Pancreas (tissue), 10 donors: ENCODE measurements at regions not wholly inside any gene's neighbourhood (a gene's known extent, or its start where the extent isn't known, plus 50 kb on each side); places are given as distances from the start of the nearest gene placed in this dataset.

Experiments
- ATAC-seq, 4 donors: fragments of 200-7000 bp; cut with Tn5 transposase; one replicate each; pipeline versions ENCODE4 v1.8.0 to v1.9.1; 2020; ENCODE audit warnings: mild to moderate bottlenecking in 4 of 4, moderate library complexity in 4 of 4
- DNase-seq, 6 donors: peaks; one replicate each; pipeline ENCODE4 v3.0.0-alpha.2; 2020
- FAIRE-seq: peaks from 2 replicates; lab custom pipeline; 2012; peaks lifted over from hg19 to GRCh38; lab: Jason Lieb, UNC
- H3K27ac ChIP-seq, 4 donors: fragments of 200-600 bp; sonication (generic); 1 replicate in 3 of 4; 2 replicates in 1 of 4; pipeline versions ENCODE4 v1.5.0 to v1.8.0; 2020
- H3K27me3 ChIP-seq, 4 donors: fragments of 200-600 bp; one replicate each; pipeline ENCODE4 v1.8.0; 2021
- H3K36me3 ChIP-seq, 3 donors: fragments of 200-600 bp; sonication (generic) in 1 of 3; one replicate each; pipeline versions ENCODE4 v1.5.0 to v1.8.0; 2020 to 2021
- H3K4me1 ChIP-seq, 3 donors: fragments of 200-600 bp; one replicate each; pipeline ENCODE4 v1.8.0; 2021
- H3K4me3 ChIP-seq, 4 donors: fragments of 200-600 bp; sonication (generic) in 2 of 4; one replicate each; pipeline versions ENCODE4 v1.5.0 to v1.8.0; 2020 to 2021
- H3K9me3 ChIP-seq, 4 donors: fragments of 200-600 bp; one replicate each; pipeline ENCODE4 v1.8.0; 2021
- WGBS, 2 donors: extraction: QIAGEN DNeasy Blood & Tissue Kit; methylation state at CpG; one replicate each; pipeline ENCODE4 v1.1.7; 2013; 5-methylcytosine and 5-hydroxymethylcytosine counted together
- intact Hi-C, 3 donors: fragments of 100-400 bp; cut with DNase I; formaldehyde crosslinking; loops; one replicate each; pipeline versions ENCODE4 v1.11.1 to v1.14.2; 2022
- TF ChIP-seq, protein P1 (sequence below), 4 donors: fragments of 200-600 bp; sonication (generic) in 3 of 4; IDR thresholded peaks; one replicate each; pipeline versions ENCODE4 v1.5.0 to v1.8.0; 2021; ENCODE audit warnings: antibody characterized with exemption in 4 of 4
- donor health status: healthy with polysubstance abuse.
- donor health status: DM: no; HTN: no; CAD: no; lungs with moderate emphysema.
- donor health status: DM: no; HTN: no; CAD: no.
- donor health status: control.
- donor health status: control.
- donor health status: Bipolar disorder and iron deficiency.
- donor health status: DM: yes; HTN: yes; CAD: no.
- donor health status: DM: no; HTN: no; CAD: no.
- donor health status: DM: no; HTN: no; CAD: no.
- donor health status: DM: yes; HTN: yes; CAD: no.

DNA sequence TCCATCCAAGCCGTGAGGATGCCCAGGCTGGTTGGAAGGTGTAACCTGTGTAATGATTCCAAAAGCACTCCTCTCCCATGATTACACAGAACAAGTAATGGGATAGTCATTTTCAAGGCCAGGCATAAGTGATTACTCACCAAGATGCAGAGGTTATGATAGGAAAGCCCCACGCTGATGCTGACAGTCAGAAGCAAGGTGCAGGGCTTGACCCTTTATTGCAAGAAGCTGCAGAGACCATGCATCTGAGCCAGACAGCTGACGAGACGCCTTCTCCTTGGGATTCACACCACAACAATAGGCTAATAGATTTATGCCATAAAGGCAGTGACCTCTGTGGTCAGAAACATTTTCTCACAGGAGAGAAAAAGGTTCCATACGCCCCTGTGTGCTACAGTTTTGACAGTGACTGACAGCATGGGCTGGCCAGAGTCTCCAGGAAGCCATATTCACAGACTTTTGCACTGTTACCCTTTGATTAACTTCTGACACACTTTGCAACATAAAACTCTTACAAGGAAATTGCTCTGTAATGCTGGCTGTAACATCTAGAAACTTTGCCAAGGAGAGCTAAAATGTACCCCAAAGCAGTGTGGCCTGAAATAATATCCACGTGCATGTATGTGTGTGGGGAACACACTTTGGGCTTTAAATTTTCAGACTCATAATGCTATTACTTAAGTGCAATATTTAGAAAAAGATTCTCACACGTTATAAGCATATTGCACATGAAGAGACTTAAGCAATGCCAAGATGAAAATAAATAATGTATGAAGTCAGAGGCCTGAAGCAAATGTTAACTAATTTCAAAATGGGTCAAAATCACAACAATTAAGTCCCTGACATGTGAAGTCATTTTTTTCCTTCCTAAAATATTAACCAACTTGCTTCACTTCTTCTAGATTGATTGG, 1079.0 kb upstream of the TENM4 start:
- intact Hi-C loops, result no loop called here
- 42 to 48% methylated on average over 7 of the region's 7 CpGs for WGBS, 2 donors
- ATAC-seq (no peak), DNase-seq (no peak), FAIRE-seq (no peak)
- Histone ChIP-seq H3K36me3 (no peaks in the 10 kb centered on the region), H3K9me3 (no peaks in the 10 kb centered on the region), H3K27me3 (no peaks in the 10 kb centered on the region), H3K4me1 (no peaks in the 10 kb centered on the region), H3K27ac (no peak overlapping the region), H3K4me3 (no peak overlapping the region)
- TF ChIP-seq, protein P1, sequence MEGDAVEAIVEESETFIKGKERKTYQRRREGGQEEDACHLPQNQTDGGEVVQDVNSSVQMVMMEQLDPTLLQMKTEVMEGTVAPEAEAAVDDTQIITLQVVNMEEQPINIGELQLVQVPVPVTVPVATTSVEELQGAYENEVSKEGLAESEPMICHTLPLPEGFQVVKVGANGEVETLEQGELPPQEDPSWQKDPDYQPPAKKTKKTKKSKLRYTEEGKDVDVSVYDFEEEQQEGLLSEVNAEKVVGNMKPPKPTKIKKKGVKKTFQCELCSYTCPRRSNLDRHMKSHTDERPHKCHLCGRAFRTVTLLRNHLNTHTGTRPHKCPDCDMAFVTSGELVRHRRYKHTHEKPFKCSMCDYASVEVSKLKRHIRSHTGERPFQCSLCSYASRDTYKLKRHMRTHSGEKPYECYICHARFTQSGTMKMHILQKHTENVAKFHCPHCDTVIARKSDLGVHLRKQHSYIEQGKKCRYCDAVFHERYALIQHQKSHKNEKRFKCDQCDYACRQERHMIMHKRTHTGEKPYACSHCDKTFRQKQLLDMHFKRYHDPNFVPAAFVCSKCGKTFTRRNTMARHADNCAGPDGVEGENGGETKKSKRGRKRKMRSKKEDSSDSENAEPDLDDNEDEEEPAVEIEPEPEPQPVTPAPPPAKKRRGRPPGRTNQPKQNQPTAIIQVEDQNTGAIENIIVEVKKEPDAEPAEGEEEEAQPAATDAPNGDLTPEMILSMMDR (IDR thresholded peaks at IDR 0.05), result no peak

DNA sequence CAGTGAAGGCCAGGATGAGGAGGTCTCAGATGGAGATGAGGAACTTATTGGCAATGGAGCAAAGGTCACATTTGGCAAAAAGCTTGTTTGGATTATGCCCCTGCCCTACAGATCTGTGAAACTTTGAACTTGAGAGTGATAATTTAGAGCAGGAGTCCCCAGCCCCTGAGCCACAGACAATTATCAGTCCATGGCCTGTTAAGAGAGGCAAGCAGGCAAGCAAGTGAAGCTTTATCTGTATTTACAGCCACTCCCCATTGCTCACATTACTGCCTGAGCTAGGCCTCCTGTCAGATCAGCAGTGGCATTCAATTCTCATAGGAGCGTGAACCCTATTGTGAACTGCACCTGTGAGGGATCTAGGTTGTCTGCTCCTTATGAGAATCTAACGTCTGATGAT, 1076.9 kb upstream of the TENM4 start:
- FAIRE-seq, result no peak
- Histone ChIP-seq H3K36me3 (no peaks in the 10 kb centered on the region), H3K27me3 (no peaks in the 10 kb centered on the region), H3K9me3 (no peaks in the 10 kb centered on the region), H3K4me3 (no peak overlapping the region), H3K27ac (no peak overlapping the region), H3K4me1 (no peaks in the 10 kb centered on the region)
- TF ChIP-seq, protein P1 (IDR thresholded peaks at IDR 0.05), result no peak
- intact Hi-C loops, result no loop called here
- WGBS, 2 donors, result 60 to 62% methylated on average over 2 of the region's 2 CpGs
- no peak for ATAC-seq
- no peak for DNase-seq

DNA sequence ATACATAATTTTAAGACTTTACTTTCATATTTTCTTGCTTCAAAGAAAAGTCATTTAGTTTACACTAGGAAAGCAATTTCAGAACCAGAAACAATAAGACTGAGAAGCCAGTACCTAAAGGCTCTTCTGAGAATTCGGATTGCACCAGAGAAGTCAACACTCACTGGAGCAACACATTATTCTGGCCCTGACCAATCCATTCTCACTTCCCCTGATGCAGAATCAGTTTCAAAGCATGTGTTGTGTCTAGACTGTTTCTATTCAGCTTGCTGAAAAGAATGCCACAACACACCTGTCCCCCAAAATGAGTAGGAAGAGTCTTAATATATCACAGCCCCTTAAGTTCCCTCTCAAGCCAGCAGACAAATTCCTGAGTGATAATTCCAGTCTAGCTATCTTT, 1074.3 kb upstream of the TENM4 start:
- H3K9me3 ChIP-seq, result no peaks in the 10 kb centered on the region
- TF ChIP-seq, protein P1 (IDR thresholded peaks at IDR 0.05), result no peak
- no peak overlapping the region for H3K4me3 ChIP-seq
- H3K4me1 ChIP-seq, result no peaks in the 10 kb centered on the region
- H3K36me3 ChIP-seq, result no peaks in the 10 kb centered on the region
- no peak for ATAC-seq
- FAIRE-seq, result no peak
- intact Hi-C loops, result no loop called here
- H3K27ac ChIP-seq, result no peak overlapping the region
- H3K27me3 ChIP-seq, result no peaks in the 10 kb centered on the region
- WGBS, 2 donors, result 45 to 68% methylated on average over 1 of the region's 1 CpG
- no peak for DNase-seq

DNA sequence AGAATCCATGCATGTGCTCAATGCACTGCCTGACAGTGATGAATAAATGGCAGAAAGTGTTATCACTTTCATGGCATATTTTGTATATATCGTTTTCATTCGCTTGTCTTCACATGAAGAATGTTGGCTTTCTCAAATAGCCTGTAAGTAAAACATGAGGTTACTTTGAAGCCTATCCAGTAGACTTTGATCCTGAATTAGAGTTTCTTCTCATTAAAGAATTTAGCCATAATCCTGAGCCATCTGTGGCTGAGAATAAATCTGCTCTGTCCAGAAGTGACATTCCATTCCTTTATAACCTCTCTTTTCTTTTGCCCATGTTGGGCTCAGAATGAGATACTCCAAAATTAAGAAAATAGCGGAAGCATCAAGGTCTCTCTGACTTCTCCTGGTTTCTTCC, 1071.7 kb upstream of the TENM4 start:
- TF ChIP-seq, protein P1 (IDR thresholded peaks at IDR 0.05), result no peak
- no peak for DNase-seq
- Histone ChIP-seq H3K4me1 (no peaks in the 10 kb centered on the region), H3K9me3 (no peaks in the 10 kb centered on the region), H3K27ac (no peak overlapping the region), H3K27me3 (no peaks in the 10 kb centered on the region), H3K36me3 (no peaks in the 10 kb centered on the region), H3K4me3 (no peak overlapping the region)
- WGBS, 2 donors, result 63 to 71% methylated on average over 3 of the region's 3 CpGs
- intact Hi-C loops, result no loop called here
- no peak for ATAC-seq
- no peak for FAIRE-seq

DNA sequence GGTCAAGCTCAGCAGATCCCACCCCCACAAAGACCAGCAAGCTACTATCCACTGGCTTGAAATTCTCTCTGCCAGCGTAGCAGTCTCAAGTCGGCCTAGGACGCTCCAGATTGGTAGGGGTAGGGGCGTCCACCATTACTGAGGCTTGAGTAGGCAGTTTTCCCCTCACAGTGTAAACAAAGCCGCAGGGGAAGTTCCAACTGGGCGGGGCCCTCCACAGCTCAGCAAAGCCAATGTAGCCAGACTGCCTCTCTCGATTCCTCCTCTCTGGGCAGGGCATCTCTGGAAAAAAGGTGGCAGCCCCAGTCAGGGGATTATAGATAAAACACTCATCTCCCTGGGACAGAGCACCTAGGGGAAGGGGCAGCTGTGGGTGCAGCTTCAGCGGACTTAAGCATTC, 1064.9 kb upstream of the TENM4 start:
- H3K27me3 ChIP-seq, result peaks cover 0 to 5% (median 0%) of the 10 kb centered on the region in 4 donors
- FAIRE-seq, result no peak
- TF ChIP-seq, protein P1 (IDR thresholded peaks at IDR 0.05), result no peak
- intact Hi-C loops, result no loop called here
- H3K4me1 ChIP-seq, result no peaks in the 10 kb centered on the region
- H3K27ac ChIP-seq, result no peak overlapping the region
- no peaks in the 10 kb centered on the region for H3K9me3 ChIP-seq
- no peak for ATAC-seq
- H3K36me3 ChIP-seq, result no peaks in the 10 kb centered on the region
- DNase-seq, result no peak
- H3K4me3 ChIP-seq, result no peak overlapping the region
- 67 to 75% methylated on average over 8 of the region's 8 CpGs for WGBS, 2 donors
